ENCODE measurements at regions not wholly inside any gene's neighbourhood (a gene's known extent, or its start where the extent isn't known, plus 50 kb on each side); places are given as distances from the start of the nearest gene placed in this dataset.

DNA sequence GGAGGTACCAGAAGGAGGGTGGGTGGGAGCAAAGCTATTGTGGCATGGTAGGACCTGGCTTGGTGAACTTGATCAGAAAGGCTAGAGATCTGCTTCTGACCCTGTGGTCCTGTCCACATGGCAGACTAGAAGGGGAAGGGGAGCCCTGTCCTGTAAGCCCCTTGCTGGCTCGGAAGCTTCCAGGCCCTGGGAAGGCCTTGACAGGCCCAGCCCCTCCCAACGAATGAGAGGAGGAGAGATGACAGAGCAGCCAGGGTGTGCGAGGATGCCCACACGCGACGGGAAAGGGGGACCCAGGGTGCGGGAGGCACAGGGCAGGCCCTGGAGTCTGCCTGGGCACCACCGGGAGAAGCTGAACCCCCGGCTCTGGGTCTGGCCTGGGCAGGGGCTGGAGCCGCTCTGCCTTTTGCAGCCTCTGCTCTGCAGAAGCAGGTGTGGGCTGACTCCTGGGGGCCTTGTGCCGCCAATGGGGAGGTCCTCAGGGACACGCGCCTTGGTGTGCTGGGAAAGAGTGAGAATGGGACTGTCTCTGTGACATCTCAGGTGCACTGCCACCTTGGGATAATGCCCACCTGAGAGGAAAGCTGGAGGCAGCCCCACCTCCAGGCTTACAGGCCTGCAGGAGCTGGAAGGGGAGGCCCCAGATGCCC lies 1447.5 kb downstream of the BRD1 start:
- WGBS, 3 donors: 89 to 92% (median 92%) methylated on average over 13 of the region's 13 CpGs
- no peak overlapping the region for H3K27ac ChIP-seq (ENCODE audit: low read depth, low read length)

DNA sequence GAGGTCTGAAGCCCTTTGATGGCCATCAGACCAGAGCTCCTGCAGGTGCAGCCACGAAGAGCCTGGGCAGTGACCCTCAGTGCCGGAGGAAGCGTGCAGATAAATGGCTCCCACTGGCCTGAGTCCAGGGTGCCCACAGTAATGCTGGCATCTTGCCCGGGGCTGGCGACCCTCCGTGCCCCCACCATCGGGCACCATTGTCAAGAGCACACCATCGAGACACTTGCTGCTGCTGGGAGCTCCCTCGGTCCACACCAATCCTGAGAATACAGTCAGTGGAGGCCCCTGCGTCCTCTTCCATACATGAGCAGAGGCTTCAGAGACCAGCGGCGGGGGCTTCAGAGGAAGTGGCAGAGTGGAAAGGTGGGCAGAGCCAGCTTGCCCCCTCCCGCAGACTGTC lies 1448.3 kb downstream of the BRD1 start:
- no peak overlapping the region for H3K27ac ChIP-seq (ENCODE audit: low read depth, low read length)
- WGBS, 3 donors: 82 to 89% (median 85%) methylated on average over 13 of the region's 13 CpGs

DNA sequence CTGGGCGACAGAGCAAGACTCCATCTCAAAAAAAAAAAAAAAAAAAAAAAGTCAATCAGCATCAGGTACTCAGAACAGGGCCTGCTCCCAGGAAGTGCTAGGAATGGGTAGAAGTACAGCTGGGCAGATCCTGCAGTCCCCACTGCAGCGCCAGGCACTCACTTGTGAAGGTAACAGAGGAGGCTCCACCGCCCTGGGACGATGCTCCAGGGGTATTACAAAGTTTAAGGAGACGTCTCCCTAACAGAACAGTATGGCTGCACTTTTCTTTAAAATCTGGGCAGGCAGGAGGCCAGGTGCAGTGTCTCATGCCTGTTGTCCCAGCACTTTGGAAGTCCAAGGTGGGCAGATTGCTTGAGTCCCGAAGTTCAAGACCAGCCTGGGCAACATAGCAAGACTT lies 1449.0 kb downstream of the BRD1 start:
- WGBS, 3 donors: 82 to 91% (median 90%) methylated on average over 6 of the region's 6 CpGs
- H3K27ac ChIP-seq (ENCODE audit: low read depth, low read length): no peak overlapping the region

DNA sequence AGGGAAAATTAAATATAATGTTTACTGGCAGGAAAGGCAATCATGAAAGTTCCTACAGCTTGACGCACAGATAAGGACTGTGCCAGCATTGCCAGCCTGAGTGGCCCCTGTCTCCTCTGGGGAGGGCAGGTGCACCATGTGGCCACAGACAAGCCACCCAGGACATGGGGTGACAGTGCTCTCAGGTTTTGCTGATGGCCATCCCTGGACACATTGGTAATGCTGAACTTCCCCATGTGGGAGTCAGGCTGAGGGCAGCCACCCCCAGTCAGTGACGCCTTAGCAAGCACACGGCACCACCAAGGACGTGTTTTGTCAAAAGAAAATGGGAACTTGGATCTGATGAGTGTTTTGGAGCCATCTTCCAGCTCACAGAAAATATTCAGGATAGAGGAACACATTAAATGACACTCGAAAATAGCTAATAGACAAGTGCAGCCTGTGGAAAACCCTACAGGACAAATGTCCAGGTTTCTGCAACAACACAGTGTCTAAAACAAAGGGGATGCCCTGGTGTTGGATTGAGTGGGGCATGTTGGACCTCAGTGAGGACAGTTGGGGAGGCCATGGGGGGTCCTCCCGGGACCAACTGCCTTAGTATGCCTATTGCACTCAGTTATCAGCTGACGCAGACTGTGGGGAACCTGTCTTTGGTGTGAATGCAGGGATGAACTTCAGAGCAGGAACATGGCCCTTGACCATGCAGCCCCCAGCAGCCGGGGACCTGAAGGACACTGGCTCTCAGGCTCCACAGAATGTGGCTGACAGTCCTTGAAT lies 1450.5 kb downstream of the BRD1 start:
- no peak overlapping the region for H3K27ac ChIP-seq (ENCODE audit: low read depth, low read length)
- WGBS, 3 donors: 69 to 82% (median 80%) methylated on average over 8 of the region's 8 CpGs

DNA sequence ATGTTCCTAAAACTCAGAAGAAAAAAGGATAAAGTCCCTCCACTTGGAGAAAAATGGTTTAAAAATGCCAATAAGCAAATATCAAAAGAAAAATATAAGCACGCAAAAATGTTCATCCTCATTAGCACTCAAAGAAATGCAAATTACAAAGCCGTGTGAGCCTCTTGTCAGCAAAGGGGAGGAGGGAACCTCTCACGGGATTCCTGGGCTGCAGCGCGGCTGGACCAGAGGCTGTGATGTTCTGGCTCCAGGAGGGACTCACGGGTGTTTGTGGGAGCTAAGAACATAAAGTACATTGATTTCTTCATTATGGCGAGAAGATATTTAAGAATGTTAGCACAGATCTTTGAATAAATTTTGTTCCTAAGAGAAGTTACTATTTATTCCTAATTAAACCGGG lies 1451.2 kb downstream of the BRD1 start:
- no peak overlapping the region for H3K27ac ChIP-seq (ENCODE audit: low read depth, low read length)
- WGBS, 3 donors: 28 to 34% (median 28%) methylated on average over 8 of the region's 8 CpGs

DNA sequence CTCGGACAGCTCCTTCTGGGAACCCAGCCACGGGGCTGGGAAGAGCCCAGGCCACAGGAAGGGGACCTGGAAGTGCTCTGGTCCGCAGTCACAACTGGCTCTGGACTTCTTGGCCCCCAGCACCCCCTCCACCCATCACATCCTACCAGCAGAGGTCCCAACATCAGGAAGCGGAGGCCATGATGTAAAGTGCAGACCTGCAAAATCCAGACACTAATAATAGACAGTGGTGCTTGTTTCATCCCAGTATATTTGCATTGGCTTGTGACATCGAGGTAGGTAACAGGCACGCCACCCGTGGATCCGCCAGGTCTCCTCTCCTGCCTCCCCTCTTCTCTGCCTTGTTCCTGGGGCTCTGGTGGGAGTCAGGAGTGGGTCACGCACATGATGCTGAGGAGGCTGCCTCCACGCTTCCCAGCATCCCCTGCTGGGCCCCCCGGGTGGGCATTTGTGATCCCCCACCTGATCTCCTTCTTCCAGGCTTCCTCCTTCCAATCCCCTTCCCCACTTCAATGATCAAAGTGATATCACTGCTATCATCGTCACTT lies 1454.0 kb downstream of the BRD1 start:
- no peak overlapping the region for H3K27ac ChIP-seq (ENCODE audit: low read depth, low read length)
- 65 to 81% (median 80%) methylated on average over 12 of the region's 12 CpGs for WGBS, 3 donors

DNA sequence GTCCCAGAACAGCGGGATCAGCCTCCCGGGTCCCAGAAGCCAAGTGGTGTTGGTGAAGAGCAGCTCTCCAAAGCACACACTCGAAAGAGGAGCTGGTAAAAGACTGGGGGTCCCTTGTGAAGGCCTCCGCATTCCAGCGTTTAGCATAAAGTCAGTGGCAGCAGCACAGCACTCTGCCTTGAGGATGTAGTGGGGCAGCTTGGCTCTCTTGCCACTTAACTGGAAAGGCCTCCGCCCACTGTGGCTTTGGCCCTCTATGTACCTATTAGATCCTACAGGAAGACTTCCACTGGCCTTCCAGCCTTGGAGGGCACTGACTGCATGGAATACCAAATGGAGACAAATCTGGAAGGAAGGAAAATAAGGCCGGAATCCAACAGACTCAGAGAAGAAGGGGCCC lies 1455.3 kb downstream of the BRD1 start:
- 72 to 84% (median 82%) methylated on average over 7 of the region's 7 CpGs for WGBS, 3 donors
- H3K27ac ChIP-seq (ENCODE audit: low read depth, low read length): no peak overlapping the region

DNA sequence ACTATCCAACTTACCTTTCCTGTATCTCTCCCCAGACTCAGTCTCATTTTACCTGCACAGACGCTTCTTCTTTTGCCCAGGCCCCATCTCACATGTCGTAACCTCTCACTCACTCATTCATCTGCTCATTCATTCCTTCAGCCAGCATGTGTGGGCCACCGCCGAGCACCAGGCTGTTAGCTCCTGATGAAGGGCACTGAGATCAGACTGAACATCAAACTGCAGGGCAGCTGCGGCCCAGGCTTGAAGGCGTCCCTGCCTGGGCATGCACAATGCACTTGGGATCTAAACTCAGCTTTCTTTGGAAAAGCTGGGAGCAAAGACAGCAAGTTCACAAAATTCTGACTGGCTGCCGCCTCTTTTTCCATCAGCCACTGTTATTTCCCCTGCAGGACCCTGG lies 1456.3 kb downstream of the BRD1 start:
- no peak overlapping the region for H3K27ac ChIP-seq (ENCODE audit: low read depth, low read length)
- WGBS, 3 donors: 72 to 80% (median 75%) methylated on average over 7 of the region's 7 CpGs

DNA sequence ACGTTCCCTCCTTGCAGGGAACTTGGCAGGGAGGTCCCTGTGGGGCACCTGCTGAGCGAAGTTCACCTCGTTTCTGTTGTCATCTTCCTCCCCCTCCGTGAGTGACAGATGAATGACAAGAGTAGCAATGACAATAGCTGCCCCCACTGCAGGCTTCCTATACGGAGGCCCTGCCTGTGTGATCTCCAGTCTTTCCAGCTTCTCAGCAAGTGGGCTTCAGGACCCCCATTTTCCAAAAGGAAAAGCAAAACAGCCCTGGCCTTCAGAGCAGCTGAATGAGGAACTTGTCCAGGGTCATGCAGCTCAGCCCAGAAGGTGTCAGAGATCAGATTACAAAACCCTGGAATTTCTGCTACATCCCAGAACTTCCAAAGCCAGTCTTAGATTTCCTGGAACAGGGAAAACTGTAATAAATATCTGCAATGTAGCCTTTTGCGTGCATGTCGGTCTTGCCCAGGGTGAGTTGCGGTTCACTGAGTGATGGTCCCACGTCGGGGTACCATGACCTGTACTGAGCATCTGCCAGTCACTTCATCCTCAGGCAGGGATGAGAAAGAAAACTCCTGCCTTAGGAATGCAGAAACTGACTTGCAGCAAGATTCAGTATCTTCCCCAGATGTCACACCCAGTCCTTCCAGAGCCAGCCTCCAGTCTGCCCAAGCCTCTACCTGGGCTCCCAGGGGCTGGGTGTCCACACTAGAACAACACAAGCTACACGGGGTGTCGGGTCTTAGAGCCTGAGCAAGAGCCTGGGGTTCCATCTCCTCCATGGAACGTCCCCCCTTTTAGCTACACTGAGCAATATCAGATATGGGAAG lies 1457.0 kb downstream of the BRD1 start:
- WGBS, 3 donors: 50 to 63% (median 51%) methylated on average over 13 of the region's 13 CpGs

DNA sequence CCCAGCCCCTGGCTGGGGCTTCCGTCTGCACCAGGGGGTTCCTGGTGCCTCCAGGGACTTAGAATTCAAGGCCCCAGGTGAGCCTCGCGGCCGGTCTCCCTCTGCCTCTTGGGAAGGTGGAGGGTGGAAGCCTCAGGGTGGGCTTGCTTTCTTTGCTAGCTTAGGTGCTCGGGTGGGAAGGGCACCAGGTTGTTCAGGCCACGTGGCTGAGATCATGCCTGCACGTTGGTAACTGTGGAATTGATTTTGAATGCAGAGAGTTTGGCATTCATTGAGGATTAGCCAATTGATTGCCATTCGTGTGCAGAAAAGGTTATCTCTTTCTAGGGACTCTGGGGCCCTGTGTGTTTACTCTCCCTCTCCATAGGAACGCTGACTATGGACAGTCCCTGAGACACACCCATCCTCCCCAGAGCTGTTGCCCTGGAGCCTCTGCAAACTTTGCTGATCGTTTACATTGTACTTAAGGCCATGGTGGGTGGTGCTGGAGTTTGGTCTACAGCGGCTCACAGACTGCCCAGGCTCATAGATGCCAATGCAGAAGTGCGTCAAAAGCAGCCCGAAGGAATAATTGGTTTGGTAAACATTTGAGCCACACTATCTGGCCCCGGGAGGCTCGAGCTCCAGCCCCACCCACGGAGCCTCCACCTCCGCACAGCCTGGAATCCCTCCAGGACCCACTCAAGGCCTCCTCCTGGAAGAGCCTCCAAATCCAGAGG lies 1457.7 kb downstream of the BRD1 start:
- 16 to 43% (median 30%) methylated on average over 17 of the region's 17 CpGs for WGBS, 3 donors
- H3K27ac ChIP-seq (ENCODE audit: low read depth, low read length): no peak overlapping the region

More for the DNA sequence above, 1457.0 kb downstream of the BRD1 start:
- H3K27ac ChIP-seq (ENCODE audit: low read depth, low read length): no peak overlapping the region

DNA sequence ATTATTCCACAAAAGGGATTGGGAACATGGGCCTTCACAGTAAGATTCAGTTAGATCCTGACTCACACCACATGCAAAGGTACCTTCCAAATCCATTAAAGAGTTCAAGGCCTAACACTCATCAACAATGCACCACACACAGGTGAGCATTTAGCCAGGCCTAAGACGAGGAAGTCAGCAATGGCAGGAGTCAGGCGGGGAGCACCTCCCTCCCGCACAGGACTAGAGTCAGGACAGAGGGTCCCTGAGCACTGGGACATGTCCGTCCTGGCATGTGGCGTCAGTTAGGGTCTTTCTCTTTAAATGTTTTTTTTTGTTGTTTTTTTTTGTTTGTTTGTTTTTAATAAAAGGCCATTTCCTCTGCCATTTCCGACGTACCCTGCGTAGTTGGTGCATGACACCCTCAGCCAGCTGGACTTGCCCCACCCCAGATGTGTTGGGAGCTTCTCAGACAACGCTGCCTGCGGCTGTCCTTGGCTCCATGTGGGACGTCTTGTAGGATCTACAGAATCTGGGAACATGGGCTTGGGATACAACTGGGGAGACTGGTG lies 1458.6 kb downstream of the BRD1 start:
- 73 to 81% (median 80%) methylated on average over 11 of the region's 11 CpGs for WGBS, 3 donors
- H3K27ac ChIP-seq (ENCODE audit: low read depth, low read length): no peak overlapping the region

DNA sequence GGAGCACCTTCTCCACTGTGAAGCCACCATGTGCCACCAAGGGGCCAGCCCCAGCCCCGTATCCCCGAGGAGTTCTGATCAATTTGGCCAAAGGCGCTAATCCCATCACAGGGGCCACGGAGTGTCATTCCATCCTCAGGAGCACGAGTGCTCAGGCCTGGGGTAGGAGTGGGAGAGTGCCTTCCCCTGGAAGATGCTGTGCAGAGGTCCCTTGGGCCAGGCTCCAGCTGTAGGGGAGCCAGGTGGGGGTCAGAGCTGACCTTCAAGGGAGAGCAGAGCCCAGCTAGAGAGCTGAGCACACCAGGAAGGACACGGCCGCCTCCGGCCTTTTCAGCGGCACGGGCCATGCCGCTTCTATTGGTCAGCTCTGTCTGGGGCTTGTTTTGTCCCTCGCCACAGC lies 1459.9 kb downstream of the BRD1 start:
- WGBS, 3 donors: 74 to 81% (median 77%) methylated on average over 12 of the region's 12 CpGs
- no peak overlapping the region for H3K27ac ChIP-seq (ENCODE audit: low read depth, low read length)

DNA sequence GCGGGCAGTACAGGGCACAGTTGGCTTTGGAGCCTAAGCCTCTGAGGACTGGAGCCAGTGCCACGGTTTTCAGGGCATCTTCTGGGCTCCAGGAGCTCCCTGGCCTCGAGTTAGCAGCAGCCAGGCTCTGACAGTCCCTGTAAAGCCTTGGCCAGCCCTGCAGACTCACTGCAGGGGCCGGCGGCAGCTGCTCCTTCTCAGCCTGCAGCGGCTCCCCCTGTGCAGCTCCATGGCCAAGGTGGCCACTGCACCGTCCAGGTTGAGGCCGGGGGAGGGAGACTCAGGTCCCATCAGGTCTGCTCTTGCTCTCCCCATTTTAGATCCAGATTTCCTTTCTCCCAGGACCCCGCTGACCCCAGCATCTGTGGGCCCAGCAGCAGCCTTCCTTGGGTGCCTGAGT lies 1461.1 kb downstream of the BRD1 start:
- no peak overlapping the region for H3K27ac ChIP-seq (ENCODE audit: low read depth, low read length)
- WGBS, 3 donors: 82 to 85% (median 84%) methylated on average over 9 of the region's 9 CpGs

DNA sequence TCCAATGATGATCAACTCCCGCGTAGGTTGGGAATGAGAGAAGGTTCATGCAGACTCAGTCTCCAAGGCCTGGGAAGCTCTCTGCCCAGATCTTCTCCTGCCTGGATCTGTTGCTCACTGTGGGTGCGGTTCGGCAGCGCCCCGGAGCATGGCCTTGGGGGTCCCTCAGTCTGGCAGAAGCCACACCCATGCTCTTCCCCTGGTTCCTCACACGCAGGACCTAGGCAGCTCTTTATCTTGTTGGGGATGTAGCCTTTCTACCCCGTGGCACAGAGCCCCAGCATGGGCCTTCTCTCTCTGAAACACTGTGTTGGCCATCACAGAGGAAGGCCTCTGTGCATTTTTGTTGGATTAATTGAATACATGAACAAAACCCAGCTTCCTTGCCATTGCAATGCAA lies 1461.6 kb downstream of the BRD1 start:
- H3K27ac ChIP-seq (ENCODE audit: low read depth, low read length): no peak overlapping the region
- WGBS, 3 donors: 66 to 95% (median 81%) methylated on average over 8 of the region's 8 CpGs

DNA sequence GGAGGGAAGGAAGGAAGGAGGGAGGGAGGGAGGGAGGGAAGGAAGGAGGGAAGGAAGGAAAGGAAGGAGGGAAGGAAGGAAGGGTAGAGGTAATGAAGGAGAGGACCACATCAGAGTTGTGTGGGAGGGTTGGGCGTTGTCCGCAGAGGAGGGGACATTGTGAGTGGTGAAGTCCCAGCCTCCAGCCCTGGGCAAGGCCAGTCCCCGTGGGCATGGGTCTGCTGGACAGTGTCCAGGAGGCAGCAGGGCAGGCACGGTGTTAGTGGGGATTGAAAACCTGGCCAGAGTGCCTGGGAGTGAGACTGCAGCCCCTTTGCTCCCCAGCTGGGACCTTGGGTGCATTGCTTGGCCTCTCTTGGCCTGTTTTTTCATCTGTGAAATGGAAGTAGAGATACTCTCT lies 1462.3 kb downstream of the BRD1 start:
- H3K27ac ChIP-seq (ENCODE audit: low read depth, low read length): no peak overlapping the region

DNA sequence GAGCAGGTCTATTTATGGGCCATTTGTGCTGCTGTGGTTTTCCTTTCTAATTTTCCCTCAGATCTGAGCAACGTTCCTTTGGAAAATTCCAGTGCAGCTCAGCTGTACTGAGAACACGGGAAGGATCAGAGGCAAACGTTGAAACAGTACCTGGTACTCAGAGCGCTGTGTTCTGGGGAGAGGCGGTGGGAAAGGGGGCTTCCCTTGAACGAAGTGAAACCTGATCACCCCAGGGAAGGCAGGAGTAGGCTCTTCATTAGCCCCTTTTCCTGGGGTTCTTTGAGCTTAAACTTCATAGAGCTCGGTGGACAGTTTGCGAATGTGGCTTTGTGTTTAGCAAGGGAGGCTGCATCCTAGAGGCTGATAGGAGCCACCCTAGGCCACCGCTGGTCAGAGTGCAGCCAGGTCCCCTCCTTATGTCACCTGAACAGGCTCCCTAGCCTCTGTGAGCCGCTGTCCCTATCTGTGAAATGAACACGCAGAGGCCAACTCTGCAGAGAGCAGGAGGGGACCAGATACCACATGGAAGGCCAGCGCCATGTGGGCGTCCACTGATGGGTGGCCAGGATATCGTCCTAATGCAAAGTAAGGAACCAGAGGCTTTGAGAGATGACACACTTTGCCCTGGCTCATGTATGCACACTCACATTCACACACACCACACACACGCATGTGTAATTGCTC lies 1464.8 kb downstream of the BRD1 start:
- H3K27ac ChIP-seq (ENCODE audit: low read depth, low read length): no peak overlapping the region
- 69 to 77% (median 77%) methylated on average over 15 of the region's 15 CpGs for WGBS, 3 donors

More for the DNA sequence above, 1462.3 kb downstream of the BRD1 start:
- WGBS, 3 donors: 66 to 82% (median 80%) methylated on average over 4 of the region's 4 CpGs

DNA sequence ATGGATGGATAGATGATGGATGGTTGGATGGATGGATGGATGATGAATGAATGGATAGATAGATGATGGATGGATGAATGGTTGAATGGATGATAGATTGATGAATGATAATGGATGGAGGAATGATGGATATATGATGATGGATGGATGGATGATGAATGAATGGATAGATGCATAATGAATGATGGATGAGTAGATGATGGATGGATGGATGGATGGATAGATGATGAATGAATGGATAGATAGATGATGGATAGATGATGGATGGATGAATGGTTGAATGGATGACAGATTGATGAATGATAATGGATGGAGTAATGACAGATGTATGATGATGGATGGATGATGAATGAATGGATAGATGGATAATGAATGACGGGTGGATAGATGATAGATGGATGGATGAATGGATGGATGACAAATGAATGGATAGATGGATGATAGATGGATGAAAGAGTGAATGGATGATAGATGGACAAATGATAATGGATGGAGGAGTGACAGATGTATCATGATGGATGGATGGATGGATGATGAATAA lies 1466.5 kb downstream of the BRD1 start:
- WGBS, 3 donors: 74 to 100% (median 94%) methylated on average over 1 of the region's 1 CpG
- no peak overlapping the region for H3K27ac ChIP-seq (ENCODE audit: low read depth, low read length)
